HG03159 (cell line): ENCODE measurements at regions not wholly inside any gene's neighbourhood (a gene's known extent, or its start where the extent isn't known, plus 50 kb on each side); places are given as distances from the start of the nearest gene placed in this dataset.
"Not testable (repeated sequence)": the region's sequence is repeated elsewhere in the genome, so short reads cannot be mapped to it uniquely, and the experiment has no call there.

Experiments used
- ATAC-seq: cut with Tn5 transposase; IDR thresholded peaks from one replicate; pipeline ENCODE4 v1.9.1; 2021; ENCODE audit warnings: mild to moderate bottlenecking, moderate library complexity; ENCODE audit not compliant: unreplicated experiment

GRCh38 chr2:57402755-57403154 is 643.9 kb upstream of the VRK2 start:
- no peak for ATAC-seq

GRCh38 chr2:57407772-57408201 is 638.8 kb upstream of the VRK2 start:
- ATAC-seq: no peak

GRCh38 chr2:57408587-57408986 is 638.0 kb upstream of the VRK2 start:
- no peak for ATAC-seq

- no peak for ATAC-seq
Observed at GRCh38 chr2:57417007-57417406, 629.6 kb upstream of the VRK2 start.

GRCh38 chr2:57418859-57419346 is 627.7 kb upstream of the VRK2 start:
- not testable (repeated sequence) for ATAC-seq

- no peak for ATAC-seq
Observed at GRCh38 chr2:57429831-57430230, 616.8 kb upstream of the VRK2 start.

- no peak for ATAC-seq
Observed at GRCh38 chr2:57432528-57432927, 614.1 kb upstream of the VRK2 start.

- no peak for ATAC-seq
Observed at GRCh38 chr2:57434441-57434840, 612.2 kb upstream of the VRK2 start.

GRCh38 chr2:57434972-57435371 is 611.6 kb upstream of the VRK2 start:
- ATAC-seq: no peak

GRCh38 chr2:57437077-57437476 is 609.5 kb upstream of the VRK2 start:
- no peak for ATAC-seq

GRCh38 chr2:57440437-57440836 is 606.2 kb upstream of the VRK2 start:
- ATAC-seq: no peak

- no peak for ATAC-seq
Observed at GRCh38 chr2:57443086-57443485, 603.5 kb upstream of the VRK2 start.

GRCh38 chr2:57443973-57444521 is 602.6 kb upstream of the VRK2 start:
- no peak for ATAC-seq

GRCh38 chr2:57444752-57445430 is 601.7 kb upstream of the VRK2 start:
- no peak for ATAC-seq

GRCh38 chr2:57448816-57449215 is 597.8 kb upstream of the VRK2 start:
- ATAC-seq: no peak

GRCh38 chr2:57450170-57450569 is 596.4 kb upstream of the VRK2 start:
- peak; percentile 82 for ATAC-seq

GRCh38 chr2:57452634-57453033 is 594.0 kb upstream of the VRK2 start:
- ATAC-seq: no peak

- ATAC-seq: no peak
Observed at GRCh38 chr2:57453945-57454344, 592.7 kb upstream of the VRK2 start.

GRCh38 chr2:57460396-57461276 is 586.0 kb upstream of the VRK2 start:
- ATAC-seq: no peak

GRCh38 chr2:57461624-57462023 is 585.0 kb upstream of the VRK2 start:
- ATAC-seq: no peak

- ATAC-seq: no peak
Observed at GRCh38 chr2:57465067-57465466, 581.5 kb upstream of the VRK2 start.

- ATAC-seq: no peak
Observed at GRCh38 chr2:57465967-57466366, 580.6 kb upstream of the VRK2 start.
